ENCODE measurements at regions not wholly inside any gene's neighbourhood (a gene's known extent, or its start where the extent isn't known, plus 50 kb on each side); places are given as distances from the start of the nearest gene placed in this dataset.
A peak's percentile ranks its signal among the peaks of the same experiment; 100 is the strongest.

- DNase-seq: no peak
Observed at GRCh38 chr6:12555781-12556180, 160.8 kb upstream of the PHACTR1 start.

- no peak for DNase-seq
Observed at GRCh38 chr6:12557765-12558164, 158.8 kb upstream of the PHACTR1 start.

GRCh38 chr6:12560315-12560714 is 156.3 kb upstream of the PHACTR1 start:
- no peak for DNase-seq

- DNase-seq: no peak
Observed at GRCh38 chr6:12566618-12567123, 149.9 kb upstream of the PHACTR1 start.

GRCh38 chr6:12567682-12568081 is 148.9 kb upstream of the PHACTR1 start:
- no peak for DNase-seq

- no peak for DNase-seq
Observed at GRCh38 chr6:12569646-12570045, 146.9 kb upstream of the PHACTR1 start.

GRCh38 chr6:12570461-12571030 is 146.0 kb upstream of the PHACTR1 start:
- no peak for DNase-seq

GRCh38 chr6:12572896-12573827 is 143.4 kb upstream of the PHACTR1 start:
- no peak for DNase-seq

- DNase-seq: no peak
Observed at GRCh38 chr6:12575961-12576360, 140.6 kb upstream of the PHACTR1 start.

- no peak for DNase-seq
Observed at GRCh38 chr6:12576389-12576788, 140.2 kb upstream of the PHACTR1 start.

- no peak for DNase-seq
Observed at GRCh38 chr6:12577124-12577850, 139.3 kb upstream of the PHACTR1 start.

GRCh38 chr6:12578097-12578496 is 138.5 kb upstream of the PHACTR1 start:
- no peak for DNase-seq

- no peak for DNase-seq
Observed at GRCh38 chr6:12578751-12579150, 137.8 kb upstream of the PHACTR1 start.

GRCh38 chr6:12580290-12580689 is 136.3 kb upstream of the PHACTR1 start:
- DNase-seq: no peak

- DNase-seq: peak; percentile 27
Observed at GRCh38 chr6:12582421-12583110, 134.0 kb upstream of the PHACTR1 start.

GRCh38 chr6:12584631-12585405 is 131.7 kb upstream of the PHACTR1 start:
- DNase-seq: no peak

- DNase-seq: no peak
Observed at GRCh38 chr6:12585497-12585958, 131.0 kb upstream of the PHACTR1 start.

GRCh38 chr6:12586721-12587480 is 129.7 kb upstream of the PHACTR1 start:
- peak; percentile 79 for DNase-seq

GRCh38 chr6:12590901-12591300 is 125.7 kb upstream of the PHACTR1 start:
- DNase-seq: peak; percentile 39

- no peak for DNase-seq
Observed at GRCh38 chr6:12592634-12593033, 123.9 kb upstream of the PHACTR1 start.
